DMS 273 treated with DMSO at 0.1 percent for 48 hours (cell line): ENCODE measurements at regions not wholly inside any gene's neighbourhood (a gene's known extent, or its start where the extent isn't known, plus 50 kb on each side); places are given as distances from the start of the nearest gene placed in this dataset.

Source experiments
- DNase-seq: peaks from one replicate; lab custom pipeline; 2025; lab: John Stamatoyannopoulos, UW

DNA sequence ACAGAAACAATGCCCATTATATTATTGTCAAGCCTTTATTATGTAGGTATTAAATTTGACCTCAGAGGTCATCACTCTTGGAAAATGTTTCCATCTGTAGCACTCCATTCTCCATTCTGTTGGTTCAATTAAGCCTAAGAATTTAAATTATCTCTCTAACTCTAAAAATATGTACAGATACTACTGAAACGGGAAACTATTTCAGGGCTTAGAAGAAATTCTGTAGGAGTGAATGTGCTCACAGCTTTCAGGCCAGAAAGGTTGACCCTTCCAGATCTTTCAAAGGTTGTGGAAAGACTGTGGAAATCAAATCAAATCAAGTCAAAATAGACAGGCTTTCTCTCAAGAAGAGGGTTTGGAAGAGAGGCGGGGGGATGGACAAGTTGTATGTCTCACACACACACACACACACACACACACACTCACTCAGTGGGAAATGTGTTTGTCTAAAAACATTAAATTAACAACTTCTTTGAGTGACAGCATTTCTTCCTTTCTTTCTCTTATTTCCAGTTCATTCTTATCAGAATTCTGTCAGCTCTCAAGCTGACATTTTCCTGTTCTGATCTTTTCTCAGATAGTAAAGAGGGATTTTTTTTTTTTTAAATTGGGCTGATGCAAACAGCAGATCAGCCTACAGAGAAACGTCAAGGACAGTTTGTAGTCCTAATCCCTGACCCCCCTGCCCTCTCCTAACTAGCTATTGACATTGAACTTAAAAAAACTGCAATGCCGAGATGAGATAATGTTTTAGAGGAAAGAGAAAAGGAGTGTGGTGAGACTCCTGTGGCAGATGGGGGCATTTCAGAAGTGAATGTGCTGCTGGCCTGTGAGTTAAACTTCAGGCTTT is 139.0 kb upstream of the ZFHX3 start:
- DNase-seq = no peak

DNA sequence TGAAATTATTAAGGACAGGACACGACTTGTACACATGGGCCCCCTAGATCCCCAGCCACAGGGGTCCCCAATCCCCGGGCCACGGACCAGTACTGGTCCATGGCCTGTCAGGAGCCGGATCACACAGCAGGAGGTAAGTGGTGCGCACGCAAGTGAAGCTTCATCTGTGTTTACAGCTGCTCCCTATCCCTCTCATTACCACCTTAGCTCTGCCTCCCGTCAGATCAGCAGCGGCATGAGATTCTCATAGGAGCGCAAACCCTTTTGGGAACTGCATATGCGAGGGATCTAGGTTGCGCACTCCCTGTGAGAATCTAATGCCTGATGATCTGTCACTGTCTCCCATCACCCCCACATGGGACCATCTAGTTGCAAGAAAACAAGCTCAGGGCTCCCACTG is 137.8 kb upstream of the ZFHX3 start:
- no peak for DNase-seq

DNA sequence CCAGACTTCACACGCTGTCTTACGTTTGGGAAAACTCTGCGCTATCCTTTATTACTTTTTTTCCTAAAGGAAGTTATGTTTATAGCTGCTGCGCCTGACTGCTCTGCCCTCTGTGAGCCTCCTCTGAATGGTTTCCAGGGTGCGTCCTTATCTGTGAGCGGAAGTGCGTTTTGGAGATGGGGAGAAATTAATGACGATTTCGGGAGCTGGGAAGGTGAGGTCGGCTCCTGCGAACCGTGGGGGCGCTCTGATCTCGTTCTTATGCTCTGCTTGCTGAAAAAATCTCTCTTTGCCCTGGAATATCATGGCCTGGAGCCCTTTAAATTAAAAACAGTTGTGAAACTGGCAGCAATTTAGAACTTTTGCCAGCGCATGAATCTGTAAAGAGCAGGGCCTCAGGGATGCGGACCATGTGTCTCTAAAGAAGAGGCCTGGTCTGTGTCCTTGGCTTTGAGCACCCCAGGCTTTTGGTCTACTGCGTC is 135.7 kb upstream of the ZFHX3 start:
- no peak for DNase-seq

DNA sequence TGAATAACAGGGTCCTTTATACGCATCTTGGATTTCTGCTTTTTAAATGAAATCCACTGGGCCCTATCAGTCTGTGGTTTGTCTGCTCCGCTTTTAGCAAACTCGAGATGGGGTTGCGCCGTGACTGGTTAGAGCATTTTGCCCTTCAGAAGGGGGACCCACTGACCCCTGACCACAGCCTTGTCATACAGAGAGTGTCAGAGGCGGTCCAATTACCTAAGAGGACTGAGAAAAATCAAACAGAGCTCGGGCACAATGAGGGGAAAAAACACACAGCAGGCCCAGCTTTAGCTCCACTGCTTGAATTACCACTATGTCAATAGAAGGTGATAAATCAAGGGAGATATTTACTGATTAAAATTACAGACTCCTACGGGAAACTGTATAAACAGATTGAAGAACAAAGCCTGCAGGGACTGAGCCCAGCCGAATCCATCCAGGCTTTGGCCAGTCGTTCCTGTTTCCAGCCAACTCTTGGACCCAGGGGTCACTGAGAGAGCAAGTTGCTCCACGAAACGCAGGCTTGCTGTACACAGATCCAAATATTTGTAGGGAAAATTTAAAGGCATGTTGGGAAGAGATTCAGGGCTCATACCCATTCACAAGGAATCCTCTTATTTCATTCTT is 131.9 kb upstream of the ZFHX3 start:
- no peak for DNase-seq

DNA sequence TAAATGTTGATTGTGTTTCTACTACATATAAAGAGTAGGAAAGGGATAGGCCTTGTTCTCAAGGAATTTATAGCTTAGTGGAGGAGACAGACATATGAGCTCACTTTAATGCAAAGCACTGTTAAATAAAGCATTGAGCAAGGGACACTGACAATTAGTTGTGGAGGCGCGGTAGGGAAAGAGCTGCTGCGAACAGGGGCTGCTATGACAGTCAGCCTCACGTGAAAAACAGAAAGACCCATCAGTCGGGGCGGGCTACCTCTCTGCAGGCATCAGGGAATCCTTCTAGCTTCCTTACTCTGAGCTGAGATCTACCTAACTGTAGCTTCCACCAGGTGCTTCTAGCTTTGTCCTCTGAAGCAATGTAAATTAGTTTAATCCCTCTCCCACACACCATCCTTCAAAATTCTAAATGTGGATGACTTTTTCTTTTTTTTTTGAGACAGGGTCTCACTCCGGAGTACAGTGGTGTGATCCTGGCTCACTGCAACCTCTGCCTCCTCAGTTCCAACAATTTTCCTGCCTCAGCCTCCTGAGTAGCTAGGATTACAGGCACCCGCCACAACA is 129.9 kb upstream of the ZFHX3 start:
- no peak for DNase-seq

DNA sequence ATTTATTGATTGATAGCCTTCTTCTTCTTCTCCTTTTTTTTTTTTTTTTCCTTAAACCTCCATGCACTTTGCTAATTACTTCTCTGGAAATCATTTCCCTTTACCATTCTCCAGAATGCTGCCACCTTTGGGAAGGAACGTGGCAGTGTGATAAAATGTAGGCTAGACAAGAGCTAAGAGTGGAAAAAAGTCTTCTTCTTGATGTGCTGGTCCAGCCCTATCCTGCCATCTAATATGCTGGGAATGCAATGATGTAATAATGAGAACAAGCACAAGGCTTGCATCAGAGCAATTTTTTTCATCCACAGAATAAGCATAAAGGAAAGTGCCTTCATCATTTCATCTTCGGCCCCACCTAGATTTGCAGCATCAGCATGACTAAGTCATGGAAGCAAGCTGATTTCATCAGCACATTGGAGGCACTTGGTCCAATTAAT is 128.7 kb upstream of the ZFHX3 start:
- no peak for DNase-seq

DNA sequence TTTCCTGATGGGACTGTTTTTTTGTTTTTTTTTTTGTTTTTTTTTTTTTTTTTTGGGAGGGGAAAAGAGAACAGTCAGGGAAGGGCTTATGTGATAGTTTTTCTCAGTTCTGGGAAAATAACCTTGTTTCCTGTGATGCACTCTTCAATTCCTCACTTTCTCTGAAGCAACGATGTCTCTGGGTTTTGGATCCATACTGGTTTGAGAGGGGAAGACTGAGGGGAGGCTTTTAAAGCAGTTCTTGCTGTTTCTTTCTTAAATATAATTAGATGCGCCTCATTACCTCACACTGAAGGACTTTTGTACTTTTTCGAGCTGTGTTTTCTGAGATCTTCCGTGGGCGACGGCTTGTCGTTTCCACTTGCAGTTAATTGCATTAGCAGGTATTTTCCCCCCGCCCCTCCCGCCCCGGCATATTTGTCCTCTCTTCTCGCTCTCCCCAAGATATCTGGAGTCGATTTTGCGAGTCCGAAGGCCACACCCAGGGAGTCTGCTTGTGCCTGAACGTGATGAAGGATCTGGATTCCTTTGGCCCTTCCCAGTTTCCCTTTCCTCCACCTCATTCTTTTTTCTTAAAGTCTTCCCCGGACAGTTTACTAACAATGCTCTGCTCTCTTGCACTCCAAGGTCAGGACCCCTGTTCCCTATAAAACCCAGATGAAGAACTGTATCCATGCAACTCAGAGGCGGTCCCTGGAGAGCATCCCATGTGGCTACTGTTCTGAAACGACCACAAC is 125.2 kb upstream of the ZFHX3 start:
- no peak for DNase-seq

DNA sequence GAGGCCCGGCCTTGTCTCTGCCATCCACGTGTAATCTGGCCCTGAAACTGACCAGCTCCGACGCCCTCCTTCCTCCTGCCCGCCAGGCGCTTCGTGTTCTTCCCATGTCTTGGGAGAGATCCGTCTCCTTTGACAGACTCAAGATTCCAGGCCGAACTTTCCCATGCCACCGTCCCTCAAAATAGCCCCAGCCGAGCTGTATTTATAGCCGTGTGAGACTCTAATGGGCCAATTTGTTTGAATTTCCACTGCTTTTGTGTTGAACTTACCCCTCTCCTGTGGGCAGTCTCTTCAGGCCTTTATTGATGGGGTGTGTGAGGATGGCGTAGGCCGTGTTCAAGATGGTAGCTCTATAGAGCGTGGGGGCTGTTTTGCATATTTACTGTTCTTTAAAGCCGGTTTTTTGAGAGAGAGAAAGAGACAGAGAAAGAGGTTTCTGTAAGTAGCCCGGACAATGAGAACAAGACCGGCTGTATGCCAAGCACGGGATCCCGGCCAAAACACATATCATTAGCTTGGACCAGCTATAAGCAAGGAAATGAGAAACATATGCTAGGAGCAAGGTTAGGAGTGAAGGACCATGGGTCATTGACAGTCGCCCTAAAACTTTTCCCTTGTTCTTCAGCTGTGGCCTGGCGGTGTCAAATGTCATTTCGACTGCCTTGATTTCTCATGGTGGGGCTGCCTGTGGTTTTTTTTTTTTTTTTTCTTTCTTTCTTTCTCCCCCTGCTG is 124.5 kb upstream of the ZFHX3 start:
- DNase-seq = peak; percentile 85

DNA sequence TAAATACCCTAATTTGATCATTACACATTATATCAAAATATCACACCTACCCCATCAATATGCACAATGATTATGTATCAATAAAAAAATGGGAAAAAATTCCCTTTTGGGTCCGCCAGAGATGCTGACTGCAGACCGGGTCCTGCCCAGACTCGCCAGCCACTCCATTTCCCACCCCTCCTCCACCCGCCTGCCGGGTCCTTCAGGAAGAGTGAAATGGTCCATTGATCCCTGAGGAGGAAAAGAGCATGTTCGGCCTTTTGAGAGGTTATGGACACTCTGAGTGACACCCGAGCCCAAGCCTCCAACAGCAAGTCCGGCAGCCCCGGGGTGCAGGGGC is 123.9 kb upstream of the ZFHX3 start:
- no peak for DNase-seq

DNA sequence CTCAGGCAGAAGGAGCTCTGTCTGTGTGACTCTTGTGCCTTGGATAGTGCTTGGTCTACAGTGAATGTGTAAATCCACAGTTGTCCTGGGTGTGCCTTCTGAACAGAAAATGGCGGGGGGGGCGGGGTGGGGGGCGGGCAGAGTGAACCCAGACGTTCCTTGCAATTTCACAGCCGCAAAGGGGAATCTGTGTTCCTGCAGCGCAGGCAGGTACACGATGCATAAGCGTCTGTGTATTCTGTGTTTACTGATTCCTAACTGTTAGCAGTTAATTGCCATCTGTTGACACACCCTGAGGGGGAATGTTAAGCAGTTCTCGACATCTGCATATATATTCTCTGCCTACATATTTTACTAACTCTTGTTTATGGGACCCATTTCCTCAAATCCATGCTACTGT is 123.5 kb upstream of the ZFHX3 start:
- peak; percentile 66 for DNase-seq

DNA sequence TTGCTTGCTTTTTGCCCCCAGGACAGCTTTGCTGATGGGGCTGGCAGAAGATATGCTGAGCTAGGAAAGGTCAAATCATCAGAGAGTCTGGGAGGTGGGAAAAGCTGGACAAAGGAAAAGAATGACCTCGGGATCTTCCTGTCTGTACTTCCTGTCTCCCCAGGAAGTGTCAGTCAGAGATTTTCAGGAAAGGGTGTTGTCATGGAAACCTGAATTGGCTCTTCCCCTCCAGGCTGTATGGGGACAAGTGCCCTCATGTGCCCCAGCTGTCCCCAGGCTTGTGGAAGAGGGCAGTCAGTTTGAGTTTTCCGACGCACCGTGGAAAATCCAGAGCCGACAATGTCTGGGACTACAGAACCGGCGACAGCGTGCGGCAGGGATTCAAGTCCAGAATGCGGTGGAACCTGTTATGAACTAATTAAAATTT is 122.7 kb upstream of the ZFHX3 start:
- no peak for DNase-seq

DNA sequence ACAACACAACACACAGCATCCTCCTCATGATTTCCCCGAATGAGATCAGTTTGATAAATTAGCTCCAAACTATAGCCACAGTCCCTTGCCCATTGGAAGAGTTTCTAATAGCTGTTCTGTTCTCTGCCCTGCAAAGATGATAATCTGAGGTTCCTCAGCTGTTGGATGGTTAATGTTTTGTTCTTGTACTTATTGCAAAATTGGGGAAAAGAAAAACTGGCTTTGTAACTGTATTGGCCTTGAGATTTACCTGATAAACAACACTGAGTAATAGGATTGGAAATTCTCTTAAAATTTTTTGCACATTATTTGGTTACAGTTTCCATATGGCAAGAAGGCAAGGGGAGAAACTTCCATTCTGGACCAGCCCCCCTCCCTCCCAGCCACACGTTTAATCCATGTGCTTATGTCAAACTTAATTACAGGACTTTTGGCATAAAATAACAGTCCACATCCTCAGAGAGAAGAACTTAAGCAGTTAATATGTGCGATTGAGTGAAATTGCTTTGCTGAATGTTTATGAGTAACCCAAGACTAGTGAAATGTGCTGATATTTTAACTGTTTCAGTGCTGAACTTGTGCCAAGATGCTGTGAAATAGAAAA is 119.1 kb upstream of the ZFHX3 start:
- no peak for DNase-seq

DNA sequence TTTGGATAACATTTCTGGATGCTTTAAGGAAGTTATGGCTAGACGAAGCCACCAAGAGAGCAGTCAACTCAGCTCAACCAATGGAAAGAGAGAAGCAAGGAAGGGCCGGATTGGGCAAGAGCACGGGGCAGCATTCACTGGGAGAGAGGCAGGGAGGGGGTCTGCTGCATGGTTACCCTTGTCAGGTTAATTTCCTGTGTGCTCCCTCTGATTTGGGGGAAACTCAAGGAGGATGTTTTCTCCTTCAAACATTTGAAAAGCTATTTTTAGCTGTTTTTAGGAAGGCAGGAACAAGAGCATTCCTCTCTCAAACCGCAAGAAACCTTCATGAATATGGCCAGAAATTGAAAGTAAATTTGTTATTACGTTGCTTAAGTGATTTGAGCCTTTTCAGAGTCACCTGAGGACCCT is 118.5 kb upstream of the ZFHX3 start:
- DNase-seq = no peak

DNA sequence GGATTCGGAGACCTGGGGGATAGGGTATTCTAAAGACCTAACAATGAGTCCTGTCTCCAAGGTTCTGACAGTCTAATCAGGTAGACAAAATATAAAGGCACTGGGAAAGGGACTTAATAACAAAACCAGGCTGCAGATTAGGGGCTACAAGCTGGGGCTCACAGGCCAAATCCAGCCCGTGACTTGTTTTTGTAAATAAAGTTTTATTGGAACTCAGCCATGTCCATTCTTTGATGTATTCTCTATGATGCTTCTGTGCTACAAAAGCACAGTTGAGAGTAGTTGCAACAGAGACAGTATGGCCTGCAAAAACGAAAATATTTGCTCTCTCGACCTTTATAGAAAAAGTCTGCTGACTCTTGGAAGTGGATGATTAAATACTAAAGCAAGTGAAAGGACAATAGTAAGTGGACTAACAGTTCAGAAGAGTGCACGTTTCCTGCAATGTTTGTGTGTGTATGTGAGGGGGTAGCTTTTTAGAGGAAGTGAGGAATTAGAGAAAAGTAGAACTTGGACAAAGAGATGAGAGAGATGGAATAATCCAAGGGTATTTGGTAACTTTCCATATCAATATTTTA is 115.4 kb upstream of the ZFHX3 start:
- DNase-seq = no peak

DNA sequence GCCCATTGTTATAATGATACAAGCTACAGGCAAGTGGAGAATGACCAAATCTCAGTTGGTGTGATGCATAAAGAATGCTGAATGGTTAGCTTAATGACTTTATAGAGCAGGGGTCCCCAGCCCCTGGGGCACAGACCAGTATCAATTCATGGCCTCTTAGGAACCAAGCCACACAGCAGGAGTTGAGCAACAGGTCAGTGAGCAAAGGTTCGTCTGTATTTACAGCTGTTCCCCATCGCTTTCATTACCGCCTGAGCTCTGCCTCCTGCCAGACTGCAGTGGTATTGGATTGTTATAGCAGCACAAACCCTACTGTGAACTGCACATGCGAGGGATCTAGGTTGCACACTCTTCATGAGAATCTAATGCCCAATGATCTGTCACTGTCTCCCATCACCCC is 114.0 kb upstream of the ZFHX3 start:
- DNase-seq = no peak

DNA sequence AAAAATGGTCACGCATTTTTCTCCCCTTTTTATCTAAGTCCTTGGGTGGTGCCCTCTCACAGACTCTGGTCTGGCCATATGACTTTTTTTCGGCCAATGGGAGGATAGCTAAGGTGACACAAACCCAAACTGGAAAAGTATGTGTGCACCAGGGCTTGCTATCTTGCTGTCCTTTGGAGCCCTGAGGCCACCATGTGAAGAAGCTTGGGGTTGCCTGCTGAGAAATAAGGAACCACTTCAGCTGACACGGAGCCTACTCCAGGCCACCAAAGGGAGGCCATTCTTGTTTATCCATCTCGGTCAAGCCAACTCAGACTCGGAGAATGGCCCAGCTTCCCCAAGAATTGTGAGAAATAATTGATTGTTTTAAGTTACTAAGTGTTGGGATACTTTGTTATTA is 111.4 kb upstream of the ZFHX3 start:
- no peak for DNase-seq

DNA sequence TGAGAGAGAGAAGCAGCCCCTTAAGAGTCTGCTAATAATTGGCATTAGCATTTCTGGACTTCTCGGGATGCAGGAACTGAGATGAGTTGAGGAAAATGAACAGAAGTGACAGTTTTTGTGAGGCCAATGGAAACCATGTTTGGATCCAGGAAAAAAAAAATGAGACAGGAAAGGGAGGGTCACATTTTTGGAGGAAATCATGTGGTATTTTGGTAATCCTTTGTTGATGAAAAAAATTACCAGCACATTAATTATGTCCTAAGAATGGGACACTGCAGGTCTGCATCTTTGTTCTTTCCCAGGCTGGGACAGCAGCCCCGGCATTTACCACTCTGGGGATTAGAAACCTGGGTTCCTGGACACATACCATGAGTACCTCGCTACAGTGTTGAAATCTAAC is 109.9 kb upstream of the ZFHX3 start:
- no peak for DNase-seq

DNA sequence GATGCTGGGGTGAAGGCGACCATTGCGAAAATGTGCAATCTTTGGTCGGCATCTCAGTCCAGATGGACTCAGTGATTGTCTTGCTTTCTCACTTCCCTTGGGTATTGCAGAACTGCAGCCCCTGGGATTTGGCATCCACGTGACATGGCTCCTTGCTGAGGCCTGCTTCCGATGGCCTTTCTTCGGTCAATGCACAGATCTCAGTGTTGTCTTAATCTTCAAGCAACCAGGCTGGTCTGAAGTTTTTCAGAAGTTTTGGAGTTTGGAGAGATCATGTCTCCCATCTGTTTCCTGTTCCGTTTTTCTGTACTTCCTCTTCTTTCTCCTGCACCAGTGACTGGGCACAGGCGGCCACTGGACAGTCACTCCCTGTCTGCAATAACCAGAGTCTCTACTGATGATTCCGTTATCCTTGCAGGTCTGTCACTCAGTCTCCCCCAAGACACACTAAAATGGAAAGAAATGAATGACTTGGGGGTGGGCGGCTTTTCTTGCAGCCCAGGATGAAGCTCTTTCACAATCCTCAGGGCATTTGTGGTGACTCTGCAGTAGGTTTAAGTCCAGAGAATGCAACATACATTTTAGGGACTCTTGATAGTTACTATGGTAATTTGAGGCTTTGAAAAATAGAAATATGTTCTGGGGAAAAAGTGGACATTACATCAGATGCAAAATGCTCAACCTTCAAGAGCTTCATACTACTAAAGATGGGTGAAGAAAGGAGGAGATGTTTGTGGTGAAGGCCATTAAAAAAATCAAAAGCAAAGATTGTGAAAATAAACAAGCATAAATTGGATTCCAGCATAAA is 106.3 kb upstream of the ZFHX3 start:
- DNase-seq = no peak

DNA sequence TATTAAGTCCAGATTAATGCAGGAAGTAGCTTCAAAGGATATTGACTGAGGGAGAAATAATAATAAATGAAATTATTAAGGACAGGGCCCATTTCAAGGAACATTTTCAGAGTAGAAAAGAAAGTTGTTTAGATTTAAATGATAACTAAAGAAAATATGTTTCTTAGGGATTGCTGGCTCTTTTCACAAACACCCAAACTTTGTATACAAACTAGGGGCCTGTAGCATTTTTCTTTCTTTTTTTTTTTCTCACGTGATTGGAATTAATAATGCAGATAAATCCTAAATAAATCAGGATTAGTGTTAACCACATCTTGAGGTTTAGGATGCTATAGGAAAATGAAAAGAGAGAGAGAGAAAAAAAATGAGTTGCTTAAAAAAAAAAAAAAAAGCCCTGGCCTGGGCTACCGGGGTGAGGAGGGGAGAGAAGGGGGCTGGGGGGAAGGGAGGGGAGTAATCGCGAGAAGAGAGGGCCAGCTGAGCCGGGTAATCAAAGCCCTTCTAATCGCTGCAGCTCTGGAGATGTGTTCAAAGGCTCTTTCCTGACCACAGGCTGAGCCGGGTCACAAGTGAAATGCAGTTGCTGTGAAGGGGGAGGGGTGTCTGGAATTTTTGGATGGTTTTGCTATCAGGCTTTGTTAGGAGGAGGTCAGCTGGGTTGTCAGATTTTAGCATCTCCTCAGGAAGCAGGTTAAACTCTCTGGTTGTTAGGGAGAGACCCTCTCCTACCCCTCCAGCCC is 104.6 kb upstream of the ZFHX3 start:
- no peak for DNase-seq

DNA sequence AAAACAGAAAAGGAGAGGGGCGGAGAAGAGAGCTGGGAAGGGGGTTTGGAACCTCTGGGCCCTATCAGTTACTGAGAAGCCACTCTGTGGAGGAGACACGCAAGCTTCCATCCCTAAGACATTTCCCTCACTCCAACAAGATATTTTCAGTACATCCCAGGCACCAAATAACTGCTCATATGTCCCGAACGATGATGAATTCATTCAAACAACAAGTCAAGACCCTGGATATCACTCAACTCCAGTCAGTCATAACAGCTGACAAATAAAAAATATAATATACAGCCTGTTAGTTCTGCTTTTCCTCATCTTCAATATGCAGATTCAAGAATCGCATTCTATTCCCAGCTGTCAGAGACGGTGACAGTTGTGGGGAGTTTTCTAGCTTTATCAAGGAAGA is 104.0 kb upstream of the ZFHX3 start:
- DNase-seq = no peak
